ENCODE measurements at regions not wholly inside any gene's neighbourhood (a gene's known extent, or its start where the extent isn't known, plus 50 kb on each side); places are given as distances from the start of the nearest gene placed in this dataset.
"Not testable (repeated sequence)": the region's sequence is repeated elsewhere in the genome, so short reads cannot be mapped to it uniquely, and the experiment has no call there.

- H2BK5ac ChIP-seq (ENCODE audit: low read length): no peak overlapping the region
- H3K27me3 ChIP-seq (ENCODE audit: control insufficient read depth in 3 of 3, insufficient read depth in 3 of 3, low read depth in 1 of 3, low read length in 3 of 3): peaks cover 0 to 8% (median 0%) of the 10 kb centered on the region in 3 experiments
- H3K4me1 ChIP-seq (ENCODE audit: control insufficient read depth in 2 of 2, insufficient read depth in 1 of 2, low read depth in 1 of 2, low read length in 2 of 2): no peaks in the 10 kb centered on the region
- H2BK15ac ChIP-seq (ENCODE audit: low read length): no peak overlapping the region
- H2BK120ac ChIP-seq (ENCODE audit: low read depth, low read length): no peak overlapping the region
- H3K9ac ChIP-seq (ENCODE audit: low read depth, low read length, poor library complexity): no peak overlapping the region
- H3K79me1 ChIP-seq (ENCODE audit: low read depth, low read length): no peaks in the 10 kb centered on the region
- no peak overlapping the region for H3K27ac ChIP-seq (replicated peaks; ENCODE audit: low read length)
- H3K14ac ChIP-seq (ENCODE audit: low read length): no peak overlapping the region
- no peak overlapping the region for H3K23ac ChIP-seq (ENCODE audit: low read depth, low read length, poor library complexity)
- no CpG with 5 or more reads among the region's 6 CpGs for WGBS, 2 donors (ENCODE audit: extremely low coverage in 2 of 2, insufficient read length in 2 of 2, insufficient replicate concordance in 1 of 2)
- H4K8ac ChIP-seq (ENCODE audit: low read depth, low read length): no peak overlapping the region
- no peaks in the 10 kb centered on the region for H3K36me3 ChIP-seq (replicated peaks in 1 of 2; ENCODE audit: control insufficient read depth in 2 of 2, insufficient read depth in 2 of 2, low read length in 2 of 2)
- DNase-seq (ENCODE audit: low spot score): no peak
- H3K4me2 ChIP-seq (ENCODE audit: insufficient read depth, low read length, poor library complexity, severe bottlenecking): no peak overlapping the region
- no peak overlapping the region for H2BK12ac ChIP-seq (ENCODE audit: low read length)
- no peak overlapping the region for H2AK5ac ChIP-seq (ENCODE audit: low read depth, low read length)
- no peak overlapping the region for H2AFZ ChIP-seq (ENCODE audit: low read length)
- H3K18ac ChIP-seq (ENCODE audit: low read length): no peak overlapping the region
- H3K4me3 ChIP-seq (ENCODE audit: low read length in 2 of 2): no peak overlapping the region
- peaks cover 0 to 10% of the 10 kb centered on the region in 2 donors for H3K9me3 ChIP-seq (replicated peaks in 1 of 2; ENCODE audit: control insufficient read depth in 2 of 2, insufficient read depth in 1 of 2, low read depth in 1 of 2, low read length in 2 of 2)
- H3K4ac ChIP-seq (ENCODE audit: low read length): no peak overlapping the region
- H4K91ac ChIP-seq (ENCODE audit: low read depth, low read length, poor library complexity): no peak overlapping the region
Observed at GRCh38 chr19:56905631-56906150, 65.2 kb upstream of the PEG3 start.

- WGBS, 2 donors (ENCODE audit: extremely low coverage in 2 of 2, insufficient read length in 2 of 2, insufficient replicate concordance in 1 of 2): 100% methylated on average over 1 of the region's 10 CpGs; no CpG with 5 or more reads in 1 of the 2 donors
- no peak overlapping the region for H3K4me3 ChIP-seq (ENCODE audit: low read length in 2 of 2)
Observed at GRCh38 chr19:56912401-56913112, 72.0 kb upstream of the PEG3 start.

GRCh38 chr19:56913113-56913455, 72.6 kb upstream of the PEG3 start:
- not testable (repeated sequence) for H2BK120ac ChIP-seq (ENCODE audit: low read depth, low read length); H2AK5ac ChIP-seq (ENCODE audit: low read depth, low read length); H3K4me1 ChIP-seq (ENCODE audit: control insufficient read depth in 2 of 2, insufficient read depth in 1 of 2, low read depth in 1 of 2, low read length in 2 of 2); H3K36me3 ChIP-seq (replicated peaks in 1 of 2; ENCODE audit: control insufficient read depth in 2 of 2, insufficient read depth in 2 of 2, low read length in 2 of 2); H3K23ac ChIP-seq (ENCODE audit: low read depth, low read length, poor library complexity); H3K27ac ChIP-seq (replicated peaks; ENCODE audit: low read length); H3K14ac ChIP-seq (ENCODE audit: low read length); H4K91ac ChIP-seq (ENCODE audit: low read depth, low read length, poor library complexity); H2BK5ac ChIP-seq (ENCODE audit: low read length); H3K4ac ChIP-seq (ENCODE audit: low read length); H3K4me2 ChIP-seq (ENCODE audit: insufficient read depth, low read length, poor library complexity, severe bottlenecking); H4K8ac ChIP-seq (ENCODE audit: low read depth, low read length); H3K79me1 ChIP-seq (ENCODE audit: low read depth, low read length); H3K18ac ChIP-seq (ENCODE audit: low read length); H2BK12ac ChIP-seq (ENCODE audit: low read length); H3K4me3 ChIP-seq (ENCODE audit: low read length in 2 of 2); H3K9ac ChIP-seq (ENCODE audit: low read depth, low read length, poor library complexity); H2AFZ ChIP-seq (ENCODE audit: low read length); DNase-seq (ENCODE audit: low spot score); H3K9me3 ChIP-seq (replicated peaks in 1 of 2; ENCODE audit: control insufficient read depth in 2 of 2, insufficient read depth in 1 of 2, low read depth in 1 of 2, low read length in 2 of 2); H2BK15ac ChIP-seq (ENCODE audit: low read length)
- peaks cover 0 to 32% (median 0%) of the 10 kb centered on the region in 3 experiments for H3K27me3 ChIP-seq (ENCODE audit: control insufficient read depth in 3 of 3, insufficient read depth in 3 of 3, low read depth in 1 of 3, low read length in 3 of 3)
- no CpG with 5 or more reads among the region's 4 CpGs for WGBS, 2 donors (ENCODE audit: extremely low coverage in 2 of 2, insufficient read length in 2 of 2, insufficient replicate concordance in 1 of 2)

More at GRCh38 chr19:56912401-56913112, 72.0 kb upstream of the PEG3 start:
- no peak for DNase-seq (ENCODE audit: low spot score)
- Histone ChIP-seq H3K23ac (ENCODE audit: low read depth, low read length, poor library complexity) (no peak overlapping the region), H3K36me3 (replicated peaks in 1 of 2; ENCODE audit: control insufficient read depth in 2 of 2, insufficient read depth in 2 of 2, low read length in 2 of 2) (no peaks in the 10 kb centered on the region), H3K18ac (ENCODE audit: low read length) (no peak overlapping the region), H3K9ac (ENCODE audit: low read depth, low read length, poor library complexity) (no peak overlapping the region), H2BK120ac (ENCODE audit: low read depth, low read length) (no peak overlapping the region), H3K14ac (ENCODE audit: low read length) (no peak overlapping the region), H3K4me1 (ENCODE audit: control insufficient read depth in 2 of 2, insufficient read depth in 1 of 2, low read depth in 1 of 2, low read length in 2 of 2) (no peaks in the 10 kb centered on the region), H3K9me3 (replicated peaks in 1 of 2; ENCODE audit: control insufficient read depth in 2 of 2, insufficient read depth in 1 of 2, low read depth in 1 of 2, low read length in 2 of 2) (peaks cover 0 to 5% of the 10 kb centered on the region in 2 donors), H4K8ac (ENCODE audit: low read depth, low read length) (no peak overlapping the region), H2BK5ac (ENCODE audit: low read length) (no peak overlapping the region), H2AK5ac (ENCODE audit: low read depth, low read length) (no peak overlapping the region), H2BK15ac (ENCODE audit: low read length) (no peak overlapping the region), H3K4me2 (ENCODE audit: insufficient read depth, low read length, poor library complexity, severe bottlenecking) (no peak overlapping the region), H3K4ac (ENCODE audit: low read length) (no peak overlapping the region), H3K79me1 (ENCODE audit: low read depth, low read length) (no peaks in the 10 kb centered on the region), H4K91ac (ENCODE audit: low read depth, low read length, poor library complexity) (no peak overlapping the region), H3K27me3 (ENCODE audit: control insufficient read depth in 3 of 3, insufficient read depth in 3 of 3, low read depth in 1 of 3, low read length in 3 of 3) (peaks cover 0 to 32% (median 0%) of the 10 kb centered on the region in 3 experiments), H2AFZ (ENCODE audit: low read length) (no peak overlapping the region), H3K27ac (replicated peaks; ENCODE audit: low read length) (no peak overlapping the region), H2BK12ac (ENCODE audit: low read length) (no peak overlapping the region)

GRCh38 chr19:56916528-56916927, 76.0 kb upstream of the PEG3 start:
- DNase-seq (ENCODE audit: low spot score): no peak
- no peak overlapping the region for H2BK15ac ChIP-seq (ENCODE audit: low read length)
- peaks cover 0 to 12% of the 10 kb centered on the region in 2 donors for H3K9me3 ChIP-seq (replicated peaks in 1 of 2; ENCODE audit: control insufficient read depth in 2 of 2, insufficient read depth in 1 of 2, low read depth in 1 of 2, low read length in 2 of 2)
- peaks cover 0 to 1% of the 10 kb centered on the region in 2 donors for H3K4me1 ChIP-seq (ENCODE audit: control insufficient read depth in 2 of 2, insufficient read depth in 1 of 2, low read depth in 1 of 2, low read length in 2 of 2)
- H3K27ac ChIP-seq (replicated peaks; ENCODE audit: low read length): no peak overlapping the region
- H2BK12ac ChIP-seq (ENCODE audit: low read length): no peak overlapping the region
- no peak overlapping the region for H3K23ac ChIP-seq (ENCODE audit: low read depth, low read length, poor library complexity)
- no peak overlapping the region for H2BK5ac ChIP-seq (ENCODE audit: low read length)
- H3K4ac ChIP-seq (ENCODE audit: low read length): no peak overlapping the region
- no peak overlapping the region for H4K91ac ChIP-seq (ENCODE audit: low read depth, low read length, poor library complexity)
- peaks cover 0 to 20% (median 0%) of the 10 kb centered on the region in 3 experiments for H3K27me3 ChIP-seq (ENCODE audit: control insufficient read depth in 3 of 3, insufficient read depth in 3 of 3, low read depth in 1 of 3, low read length in 3 of 3)
- H2AFZ ChIP-seq (ENCODE audit: low read length): no peak overlapping the region
- H3K18ac ChIP-seq (ENCODE audit: low read length): no peak overlapping the region
- no peak overlapping the region for H4K8ac ChIP-seq (ENCODE audit: low read depth, low read length)
- WGBS, 2 donors (ENCODE audit: extremely low coverage in 2 of 2, insufficient read length in 2 of 2, insufficient replicate concordance in 1 of 2): no CpG with 5 or more reads among the region's 2 CpGs
- H2AK5ac ChIP-seq (ENCODE audit: low read depth, low read length): no peak overlapping the region
- H3K4me2 ChIP-seq (ENCODE audit: insufficient read depth, low read length, poor library complexity, severe bottlenecking): no peak overlapping the region
- no peaks in the 10 kb centered on the region for H3K79me1 ChIP-seq (ENCODE audit: low read depth, low read length)
- no peaks in the 10 kb centered on the region for H3K36me3 ChIP-seq (replicated peaks in 1 of 2; ENCODE audit: control insufficient read depth in 2 of 2, insufficient read depth in 2 of 2, low read length in 2 of 2)
- no peak overlapping the region for H3K4me3 ChIP-seq (ENCODE audit: low read length in 2 of 2)
- H2BK120ac ChIP-seq (ENCODE audit: low read depth, low read length): no peak overlapping the region
- H3K14ac ChIP-seq (ENCODE audit: low read length): no peak overlapping the region
- no peak overlapping the region for H3K9ac ChIP-seq (ENCODE audit: low read depth, low read length, poor library complexity)
